Fibroblast of skin of scalp (primary cell): ENCODE measurements at regions not wholly inside any gene's neighbourhood (a gene's known extent, or its start where the extent isn't known, plus 50 kb on each side); places are given as distances from the start of the nearest gene placed in this dataset.
A peak's percentile ranks its signal among the peaks of the same experiment; 100 is the strongest.

Source experiments
- DNase-seq: peaks from one replicate; pipeline ENCODE4 v3.0.0-alpha.2; 2013

DNA sequence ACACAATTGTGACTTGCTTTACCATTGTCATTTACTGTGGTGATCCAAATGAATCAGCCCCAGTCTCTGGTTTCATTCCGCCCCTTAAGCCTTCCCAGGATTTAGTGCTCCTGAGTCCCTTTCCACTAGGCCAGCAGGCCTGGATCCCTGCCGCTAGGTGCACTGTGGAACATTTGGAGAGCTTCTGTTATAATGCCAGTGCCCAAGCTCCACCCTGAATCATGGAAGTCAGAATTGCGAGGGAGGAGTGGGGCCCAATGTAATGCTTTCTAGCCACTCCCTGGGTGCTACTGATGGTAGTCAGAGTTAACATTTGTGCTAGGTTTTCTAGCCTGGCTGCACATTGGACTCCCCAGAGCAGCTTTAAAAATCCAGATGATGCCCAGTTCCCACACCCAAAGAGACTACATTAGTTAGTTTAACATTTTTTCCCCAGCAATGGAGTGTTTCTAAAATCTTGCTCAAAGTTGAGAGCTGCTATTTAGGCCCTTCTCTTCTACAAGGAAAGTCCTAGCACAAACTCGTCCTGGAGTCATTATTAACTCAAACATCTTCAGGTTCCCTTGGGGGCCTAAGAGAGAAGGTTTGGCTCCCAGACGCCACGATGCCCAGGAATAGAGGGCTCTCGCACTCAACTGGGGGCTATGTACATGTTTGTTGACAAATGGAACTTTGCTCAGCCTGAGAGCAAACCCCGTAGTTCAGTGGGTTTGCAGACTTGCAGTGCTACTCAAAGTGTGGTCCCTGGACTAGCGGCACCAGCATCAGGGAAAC lies 366.7 kb upstream of the PROK2 start:
- no peak for DNase-seq

DNA sequence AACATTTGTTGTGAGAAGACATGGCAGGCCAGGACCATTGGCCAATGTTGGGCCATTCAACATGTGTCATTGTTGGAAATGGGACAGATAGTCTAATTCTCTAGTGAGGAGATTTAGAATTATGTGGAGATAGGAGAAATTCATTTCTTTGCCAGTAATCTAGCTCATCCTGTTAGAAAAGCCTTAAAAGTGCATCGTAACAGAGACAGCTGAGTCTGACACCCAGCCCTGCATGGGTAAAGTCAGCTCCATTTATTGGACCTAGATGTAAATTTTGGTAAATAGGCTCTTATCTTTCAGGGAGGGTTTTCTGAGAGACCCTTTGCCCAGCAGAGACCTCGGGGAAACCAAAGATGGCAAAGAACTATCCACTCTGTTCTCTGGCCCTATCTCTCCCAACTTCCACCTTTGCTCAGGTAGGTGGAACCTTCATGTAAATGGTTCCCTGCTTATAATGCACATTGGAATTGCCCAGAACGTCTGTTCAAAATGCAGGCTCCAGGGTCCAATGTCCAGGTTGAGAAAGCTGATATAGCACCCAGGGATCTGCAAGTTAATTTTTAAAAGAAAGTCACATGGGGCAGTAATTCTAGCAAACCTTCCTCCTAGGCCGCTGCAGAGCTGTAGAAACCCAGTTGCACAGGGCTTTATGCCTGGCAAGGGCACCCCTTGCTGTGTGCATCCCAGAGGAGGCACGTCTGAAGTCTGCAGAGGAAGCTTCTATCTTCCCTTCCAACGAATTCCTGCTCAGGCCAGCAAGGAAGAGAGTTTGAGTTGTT lies 365.9 kb upstream of the PROK2 start:
- no peak for DNase-seq

DNA sequence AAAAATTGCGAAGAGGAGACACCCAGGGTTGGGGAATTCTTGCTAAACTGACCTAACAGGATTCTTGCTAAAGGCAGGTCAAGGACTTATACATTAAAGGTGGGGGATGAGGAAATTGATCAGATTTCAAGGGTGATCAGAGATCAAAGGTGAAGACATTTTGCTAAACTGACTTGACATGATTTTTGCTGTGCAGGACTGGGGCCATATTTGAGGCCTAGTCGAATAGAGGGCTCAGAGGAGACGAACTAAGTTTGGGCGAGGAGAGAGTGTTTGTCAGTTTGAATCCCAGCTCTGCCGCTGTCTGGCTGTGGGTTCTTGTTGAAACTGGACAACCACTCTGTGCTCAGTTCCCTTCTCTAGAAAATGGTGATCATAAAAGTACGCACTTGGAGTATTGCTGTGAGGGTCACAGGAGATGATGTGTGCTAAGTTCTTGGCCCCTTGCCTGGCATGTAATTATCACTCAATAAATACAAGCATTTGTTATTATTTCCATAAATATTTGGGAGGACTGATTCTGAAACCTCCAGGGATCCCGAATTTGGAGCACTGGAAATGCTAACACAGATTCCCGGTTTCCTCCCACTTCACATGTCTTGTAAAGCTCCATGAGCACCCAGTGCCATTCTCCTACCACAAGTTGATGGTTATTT lies 364.8 kb upstream of the PROK2 start:
- no peak for DNase-seq

DNA sequence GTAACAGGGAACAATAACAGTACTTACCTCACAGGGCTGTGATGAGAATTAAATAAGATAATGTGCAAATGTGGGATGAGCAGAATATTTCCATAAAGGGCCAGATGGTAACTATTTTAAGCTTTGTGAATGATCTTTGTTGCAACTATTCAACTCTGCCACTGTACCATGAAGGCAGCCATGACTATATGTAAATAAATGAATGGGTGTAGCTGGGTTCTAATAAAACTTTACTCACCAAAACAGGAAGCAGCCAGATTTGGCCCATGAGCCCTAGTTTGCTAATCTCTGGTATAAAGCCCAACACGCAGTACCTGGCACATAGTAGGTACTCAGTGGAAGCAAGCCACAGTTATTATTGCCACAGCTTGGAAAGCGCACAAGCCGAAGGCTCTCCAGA lies 362.7 kb upstream of the PROK2 start:
- no peak for DNase-seq

DNA sequence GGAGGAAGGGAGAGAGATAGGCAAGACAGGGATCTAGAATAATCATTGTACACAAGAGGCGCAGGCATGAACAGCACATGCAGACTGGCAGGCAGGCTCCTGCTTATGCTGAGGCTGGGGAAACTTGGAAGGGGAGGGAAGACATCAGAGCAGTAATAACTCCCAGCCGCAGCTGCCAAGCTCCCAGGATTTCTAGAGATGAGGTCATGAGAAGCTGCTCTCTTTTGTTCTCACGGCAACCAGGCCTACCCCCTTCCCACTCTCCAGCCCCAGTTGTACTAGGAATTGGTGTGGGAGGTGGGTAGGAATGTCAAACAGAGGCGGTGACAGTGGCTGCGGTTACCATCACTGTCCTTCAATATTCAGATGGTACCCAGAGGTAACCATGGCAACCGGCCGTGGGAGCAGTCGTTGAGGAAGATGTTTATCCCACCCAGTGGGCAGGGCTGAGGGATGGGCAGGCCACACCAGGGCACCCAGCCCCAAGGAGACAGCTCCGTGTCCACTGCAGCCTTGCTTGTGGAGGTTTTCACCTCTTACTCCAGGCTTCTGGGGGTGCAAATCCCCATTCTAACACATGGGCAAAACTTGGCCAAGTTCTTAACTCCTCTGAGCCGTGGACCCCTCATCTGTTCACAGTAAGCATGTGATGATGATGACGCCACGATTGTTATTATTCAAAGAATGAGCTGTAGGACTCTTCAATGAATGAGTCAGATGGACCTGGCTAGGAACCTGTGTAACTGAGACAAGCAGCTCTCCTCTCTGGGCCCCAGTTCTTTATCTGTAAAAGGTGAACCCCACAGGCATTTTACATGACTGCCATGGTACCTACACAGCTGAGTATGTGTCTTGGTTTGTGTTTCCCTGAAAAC lies 360.8 kb upstream of the PROK2 start:
- peak; percentile 93 for DNase-seq

DNA sequence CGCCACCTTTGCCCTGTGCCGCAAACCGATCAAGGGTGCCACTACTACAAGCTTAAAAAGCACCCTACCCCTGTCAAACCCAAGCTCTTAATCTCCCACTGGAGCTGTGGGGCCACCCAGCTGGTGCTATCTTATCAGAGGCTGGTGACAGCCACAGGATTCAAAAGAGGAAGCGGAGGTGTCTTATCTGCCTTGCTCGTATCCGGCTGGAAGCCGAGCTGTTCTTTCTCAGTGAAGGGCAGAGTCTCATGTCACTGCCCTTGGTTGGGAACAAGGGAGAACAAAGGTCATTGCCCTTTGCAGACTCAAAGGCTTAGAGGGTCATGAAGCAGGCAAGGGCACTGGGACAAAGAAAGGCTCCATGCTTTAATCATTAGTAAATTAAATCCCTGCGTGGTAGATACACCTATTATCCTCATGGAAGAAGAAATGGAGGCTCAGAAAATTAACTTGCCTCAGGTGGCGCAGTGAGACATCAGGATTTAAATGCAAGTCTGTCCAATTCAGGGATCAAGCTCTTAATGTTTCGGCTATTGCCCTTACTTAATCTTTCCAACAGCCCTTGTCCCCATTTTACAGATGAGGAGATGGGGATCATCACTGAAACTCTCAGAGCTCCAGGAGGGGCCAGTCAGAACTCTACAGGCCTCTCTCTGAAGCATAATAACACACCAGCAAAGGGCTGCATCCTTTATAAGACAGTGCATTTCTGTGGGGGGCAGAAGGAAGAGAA lies 360.0 kb upstream of the PROK2 start:
- DNase-seq = no peak

DNA sequence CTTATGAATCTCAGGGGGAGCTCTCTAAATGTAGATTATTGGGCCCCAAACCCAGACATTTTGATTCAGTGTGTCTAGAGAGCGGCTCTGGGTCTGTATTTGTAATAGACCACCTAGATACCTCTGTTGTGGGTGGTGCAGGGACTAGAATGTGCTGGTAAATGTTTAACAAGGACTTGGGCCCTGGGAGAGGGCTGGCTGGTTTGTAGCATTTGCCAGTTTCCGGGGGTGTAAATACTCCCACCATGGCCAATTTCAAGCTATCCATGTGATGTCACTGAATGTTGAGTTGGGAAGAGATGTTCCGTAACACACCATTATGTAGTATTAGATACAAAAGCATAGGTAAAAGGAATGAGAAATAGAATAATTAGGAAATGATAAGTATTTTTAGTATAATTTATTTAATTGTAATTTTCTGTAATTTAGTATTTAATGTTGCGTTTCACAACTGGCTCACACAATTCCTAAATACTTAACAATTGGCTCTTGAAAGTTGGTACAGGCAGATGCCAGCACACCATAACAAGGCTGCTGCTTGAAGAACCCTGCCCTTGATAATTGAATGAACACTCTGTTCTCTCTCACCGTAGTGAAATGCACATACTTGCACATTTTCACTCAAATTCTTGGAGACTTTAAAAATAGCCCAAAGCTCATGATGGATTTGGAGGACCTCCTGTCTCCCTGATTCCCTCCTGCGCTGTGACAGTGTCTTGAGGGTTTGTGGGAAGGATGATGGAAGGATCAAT lies 359.2 kb upstream of the PROK2 start:
- no peak for DNase-seq

DNA sequence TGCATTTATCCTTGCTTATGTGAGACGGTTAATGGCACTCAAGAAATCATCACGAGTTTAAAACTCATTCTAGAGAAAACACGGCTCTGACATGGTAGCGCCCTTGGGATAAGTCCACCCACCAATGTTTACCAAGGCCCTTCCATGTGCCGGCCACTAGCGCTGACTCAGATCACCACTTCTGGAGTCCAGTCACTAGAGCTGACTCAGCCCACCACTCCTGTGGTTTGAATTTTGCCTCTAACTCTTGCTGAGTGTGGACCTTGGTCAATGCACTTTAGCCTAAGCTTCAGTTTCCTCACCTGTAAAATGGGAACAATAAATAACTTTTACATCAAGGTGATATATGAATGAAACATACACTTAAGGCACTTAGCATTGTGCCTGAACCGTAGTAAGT lies 358.4 kb upstream of the PROK2 start:
- DNase-seq = peak; percentile 48

DNA sequence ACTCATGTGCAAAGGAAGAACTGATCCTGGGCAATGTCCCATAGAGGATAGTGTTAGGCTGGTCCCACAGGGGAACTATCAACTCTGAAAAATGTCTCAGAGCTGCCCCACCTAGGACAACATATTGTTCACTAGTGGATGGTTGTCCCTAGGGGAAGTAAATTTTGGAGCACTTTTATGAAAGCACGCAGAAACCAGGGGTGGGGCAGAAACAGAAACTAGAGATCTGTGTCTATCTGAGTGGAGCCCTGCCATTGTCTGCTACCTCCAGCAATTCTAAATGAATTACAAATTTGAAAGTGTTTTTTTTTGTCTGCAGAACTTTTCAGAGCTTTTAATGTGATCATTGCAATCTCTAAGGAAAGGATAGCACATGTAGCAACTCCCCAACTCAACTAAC lies 357.1 kb upstream of the PROK2 start:
- no peak for DNase-seq

DNA sequence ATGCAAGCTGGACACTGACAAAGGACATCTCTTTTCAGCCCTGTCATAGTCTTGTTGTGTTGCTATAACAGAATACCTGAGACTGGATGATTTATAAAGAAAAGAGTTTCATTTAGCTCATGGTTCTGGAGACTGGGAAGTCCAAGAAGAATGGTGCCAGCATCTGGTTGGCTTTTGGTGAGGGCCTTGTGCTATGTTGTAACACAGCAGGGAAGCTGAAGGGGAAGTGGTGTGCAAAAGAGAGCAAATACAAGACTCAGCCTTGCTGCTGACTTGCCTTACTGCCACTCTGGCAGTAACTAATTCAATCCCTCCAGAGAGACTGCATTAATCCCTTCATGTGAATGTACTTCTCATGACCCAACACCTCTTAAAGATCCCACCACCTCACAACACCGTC lies 356.3 kb upstream of the PROK2 start:
- DNase-seq = no peak

DNA sequence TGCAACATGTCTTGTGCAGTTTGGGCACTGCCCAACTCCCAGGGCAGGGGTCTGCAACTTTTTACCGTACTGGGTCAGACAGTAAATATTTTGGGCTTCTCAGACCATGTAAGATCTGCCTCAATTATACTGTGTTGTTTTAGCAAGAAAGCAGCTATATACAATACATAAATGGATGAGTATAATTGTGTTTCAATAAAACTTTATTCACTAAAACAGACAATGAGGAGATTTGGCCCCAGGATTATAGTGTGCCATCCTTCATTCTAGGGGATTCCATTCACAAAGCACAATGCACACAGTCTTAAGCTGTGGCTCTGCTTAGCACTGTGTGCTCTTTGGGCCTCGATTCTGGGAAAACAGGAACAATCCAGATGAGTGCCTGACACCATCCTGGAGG lies 354.4 kb upstream of the PROK2 start:
- no peak for DNase-seq

DNA sequence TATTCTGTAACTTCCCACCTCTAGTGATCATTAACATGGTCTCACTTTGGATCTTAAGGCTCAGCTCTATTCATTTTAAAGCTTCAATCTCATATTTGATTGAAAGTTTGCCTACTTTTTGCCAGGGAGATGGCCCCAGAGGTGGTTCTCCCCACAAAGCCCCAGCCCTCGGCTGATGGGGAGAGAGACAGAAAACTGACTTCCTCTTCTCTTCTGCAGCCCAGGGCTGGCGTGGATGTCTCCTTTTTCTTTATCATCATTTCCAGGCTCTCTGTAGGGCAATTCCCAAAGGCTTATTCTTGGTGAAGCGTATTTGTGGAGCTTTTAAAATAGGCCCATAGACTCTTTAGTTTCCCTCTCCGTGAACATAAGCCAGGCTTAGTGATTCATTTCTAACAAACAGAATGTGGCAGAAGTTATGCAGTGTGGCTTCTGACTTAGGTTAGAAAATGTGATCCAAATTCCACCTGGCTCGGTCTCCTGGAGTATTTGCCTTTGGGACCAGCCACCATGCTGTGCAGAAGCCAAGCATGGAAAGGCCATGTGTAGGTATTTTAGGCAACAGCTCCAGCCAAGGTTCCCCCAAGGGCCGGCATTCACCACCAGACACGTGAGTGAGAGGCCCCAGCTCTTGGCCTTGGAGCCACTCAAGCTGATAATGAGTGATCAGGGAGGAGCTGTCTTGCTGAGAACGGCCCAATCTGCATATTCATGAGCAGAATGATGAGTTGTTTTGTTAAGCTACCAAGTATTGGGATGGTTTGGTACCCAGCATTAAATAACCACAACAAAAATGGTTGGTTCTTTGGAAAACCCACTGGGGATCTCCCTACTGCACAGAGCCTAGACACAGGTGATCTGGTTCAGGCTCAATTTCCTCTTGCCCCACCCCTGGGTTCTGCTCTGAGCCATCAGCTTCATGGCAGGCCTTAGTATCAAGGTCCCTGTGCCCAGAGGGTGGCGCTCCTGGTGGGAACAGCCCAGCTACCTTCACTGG lies 353.2 kb upstream of the PROK2 start:
- DNase-seq = no peak

DNA sequence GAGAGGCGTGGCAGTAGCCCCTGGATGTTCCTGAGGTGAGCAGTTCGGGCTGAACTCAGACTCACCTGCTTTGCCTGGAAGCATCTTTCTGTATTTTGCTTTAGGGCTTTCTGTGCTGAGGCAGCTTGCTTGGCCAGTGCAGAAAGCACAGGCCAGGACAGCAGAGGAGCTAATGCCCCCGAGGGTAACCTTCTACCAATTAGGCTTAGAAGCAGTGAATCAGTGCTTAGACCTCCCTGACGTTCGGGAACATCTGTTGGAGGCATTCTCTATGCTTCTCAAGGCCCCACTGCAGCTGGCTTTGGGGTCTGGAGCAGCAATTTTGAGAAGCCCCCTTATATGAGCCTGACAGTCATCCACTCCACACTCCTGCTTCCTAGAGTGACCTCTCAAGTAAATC lies 350.7 kb upstream of the PROK2 start:
- no peak for DNase-seq

DNA sequence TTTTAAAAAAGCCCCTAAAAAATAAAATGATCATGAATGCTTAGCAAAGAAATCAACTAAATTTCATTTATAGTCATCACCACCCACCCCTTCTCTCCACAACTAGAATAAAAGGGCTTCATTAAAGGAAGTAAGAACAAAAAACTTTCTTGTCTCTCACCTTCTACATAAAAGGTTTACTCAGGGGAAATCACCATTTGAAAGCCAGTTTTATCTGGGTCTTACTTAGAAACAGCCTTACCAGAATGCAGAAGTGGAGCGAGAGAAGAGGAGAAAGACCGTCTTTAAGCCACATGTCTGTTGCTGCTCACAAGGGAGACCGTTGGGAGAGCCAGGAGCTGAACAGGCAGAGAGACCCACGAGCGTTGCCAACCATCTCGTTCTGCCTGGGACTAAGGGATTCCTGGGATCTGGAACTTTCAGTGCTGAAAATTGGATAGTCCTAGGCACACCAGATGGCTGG lies 350.1 kb upstream of the PROK2 start:
- no peak for DNase-seq

DNA sequence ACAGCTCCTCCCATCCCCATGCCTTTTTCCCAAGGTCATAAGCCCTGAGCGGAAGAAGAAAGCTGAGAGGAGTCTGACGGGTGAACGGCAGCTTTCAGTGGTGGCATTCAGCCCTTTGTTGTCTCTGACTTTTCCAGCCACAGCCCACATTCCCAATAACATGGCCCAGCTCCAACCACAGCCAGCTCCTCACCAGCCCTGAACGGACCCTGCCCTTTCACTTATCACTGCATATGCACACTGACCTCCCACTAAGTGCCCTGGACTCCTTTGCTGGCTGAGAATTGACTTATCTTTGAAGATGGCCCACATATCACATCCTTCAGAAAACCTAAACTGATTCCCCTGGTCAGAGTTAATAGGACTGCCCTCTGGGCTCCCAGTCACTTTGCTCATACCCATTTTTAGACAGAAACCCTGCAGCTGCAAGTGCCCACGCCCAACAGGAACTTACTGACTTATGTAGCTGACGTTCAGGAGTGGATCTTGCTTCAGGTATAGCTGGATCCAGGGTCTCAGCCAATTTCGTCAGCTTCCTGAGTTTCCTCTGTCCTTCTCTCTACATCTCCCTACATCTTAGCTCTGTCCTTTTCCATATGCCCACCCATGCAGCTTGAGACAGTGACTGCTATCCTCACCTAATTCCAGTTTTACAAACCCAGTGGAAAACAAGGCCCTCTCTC lies 348.5 kb upstream of the PROK2 start:
- no peak for DNase-seq

DNA sequence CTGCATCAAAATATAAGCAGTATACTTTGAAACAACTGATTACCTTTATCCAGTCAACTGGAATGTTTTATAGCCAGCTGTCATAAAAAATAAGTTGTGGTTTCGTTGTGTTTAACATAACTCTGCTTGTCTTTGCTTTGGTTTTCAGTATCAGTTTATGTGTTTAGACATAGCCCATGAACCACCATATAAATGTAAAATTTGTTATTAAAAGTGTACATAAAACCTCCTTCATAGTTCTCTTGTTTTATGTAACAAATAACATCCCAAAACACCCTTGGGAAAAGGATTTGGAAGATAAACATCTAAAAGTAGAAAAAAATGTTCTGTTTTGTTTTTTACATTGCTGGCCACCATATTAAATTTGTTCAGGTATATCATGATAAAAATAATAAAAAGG lies 347.0 kb upstream of the PROK2 start:
- DNase-seq = no peak

DNA sequence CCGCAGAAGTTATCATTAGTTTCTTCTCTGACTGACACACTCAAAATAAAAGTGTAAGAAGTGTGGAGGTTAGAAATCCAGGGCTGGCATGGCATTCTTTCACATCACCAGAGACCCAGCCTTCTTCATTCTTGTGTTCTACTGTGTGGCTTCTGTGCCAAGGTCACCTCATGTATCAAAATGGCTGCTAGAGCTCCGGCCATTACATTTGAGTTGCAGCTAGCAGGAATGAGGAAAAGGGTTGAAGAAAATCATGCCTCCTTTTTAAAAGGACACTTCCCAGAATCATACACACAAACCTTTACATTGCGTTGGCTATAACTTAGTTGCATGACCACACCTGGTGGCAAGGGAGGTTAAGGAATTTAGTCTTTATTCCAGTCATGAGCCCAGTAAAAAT lies 345.6 kb upstream of the PROK2 start:
- DNase-seq = no peak

DNA sequence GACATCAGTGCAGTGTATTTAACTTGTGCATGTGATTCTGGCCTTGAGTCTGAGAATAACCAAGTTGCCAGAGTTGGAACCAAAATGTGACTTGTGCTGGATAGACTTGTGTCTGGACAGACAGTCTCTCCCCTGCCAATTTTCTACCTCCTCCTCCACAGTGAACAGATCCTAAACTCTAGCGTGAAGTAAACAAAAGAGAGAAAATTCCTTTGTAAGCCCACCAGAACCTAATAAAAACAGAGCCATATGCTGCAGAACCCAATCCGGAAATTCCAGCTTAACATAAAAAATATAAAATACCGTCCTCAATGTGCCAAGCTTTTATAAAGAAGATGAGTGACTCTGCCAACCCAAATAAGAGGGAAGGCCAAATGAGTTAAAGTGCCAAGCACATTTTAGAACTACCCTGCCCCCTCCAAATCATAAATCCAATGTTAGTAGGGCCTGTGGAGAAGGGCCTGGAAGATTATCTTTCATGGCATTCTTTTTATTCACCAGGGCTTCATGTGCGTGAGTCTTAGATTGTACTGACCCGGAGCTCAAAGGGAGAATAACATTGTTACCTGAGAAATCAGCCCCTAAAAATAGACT lies 344.6 kb upstream of the PROK2 start:
- peak; percentile 81 for DNase-seq

DNA sequence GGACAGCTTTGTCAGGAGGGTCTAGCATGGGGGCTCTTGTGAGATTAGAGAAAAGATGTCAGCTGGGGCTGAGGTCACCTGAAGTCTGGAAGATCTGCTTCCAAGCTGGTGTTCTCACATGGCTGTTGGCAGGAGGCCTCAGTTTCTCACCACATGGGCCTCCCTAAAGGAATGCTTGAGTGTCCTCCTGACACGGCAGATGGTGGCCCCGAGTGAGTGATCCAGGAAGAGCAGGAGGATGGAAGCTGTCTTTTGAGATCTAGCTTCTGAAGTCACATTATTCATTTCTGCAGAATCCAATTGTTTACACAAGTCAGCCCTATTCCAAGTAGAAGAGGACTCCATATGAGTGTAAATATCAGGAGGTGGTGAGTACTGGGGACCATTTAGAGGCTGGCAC lies 344.0 kb upstream of the PROK2 start:
- peak; percentile 24 for DNase-seq
